ENCODE measurements at regions not wholly inside any gene's neighbourhood (a gene's known extent, or its start where the extent isn't known, plus 50 kb on each side); places are given as distances from the start of the nearest gene placed in this dataset.

DNA sequence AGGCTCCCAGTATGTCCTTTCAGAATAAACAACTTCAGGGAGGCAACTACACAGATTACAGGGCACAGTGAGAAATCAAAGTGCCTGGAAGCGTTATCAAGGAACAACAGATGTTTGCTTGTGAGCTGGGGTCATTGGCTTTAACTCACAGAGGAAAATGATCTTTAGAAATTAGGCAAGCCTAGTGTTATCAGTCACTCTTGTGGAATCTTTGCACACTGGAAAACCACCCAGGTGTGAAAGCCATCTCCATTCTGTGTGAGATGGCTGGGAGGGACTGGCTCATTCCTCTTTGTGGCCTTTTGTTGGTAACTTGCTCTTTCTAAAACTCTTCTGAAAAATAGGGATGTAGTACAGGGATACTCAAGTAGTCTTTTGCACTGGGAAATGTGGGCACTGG, 716.0 kb downstream of the XPNPEP1 start:
- TF ChIP-seq, protein P1, sequence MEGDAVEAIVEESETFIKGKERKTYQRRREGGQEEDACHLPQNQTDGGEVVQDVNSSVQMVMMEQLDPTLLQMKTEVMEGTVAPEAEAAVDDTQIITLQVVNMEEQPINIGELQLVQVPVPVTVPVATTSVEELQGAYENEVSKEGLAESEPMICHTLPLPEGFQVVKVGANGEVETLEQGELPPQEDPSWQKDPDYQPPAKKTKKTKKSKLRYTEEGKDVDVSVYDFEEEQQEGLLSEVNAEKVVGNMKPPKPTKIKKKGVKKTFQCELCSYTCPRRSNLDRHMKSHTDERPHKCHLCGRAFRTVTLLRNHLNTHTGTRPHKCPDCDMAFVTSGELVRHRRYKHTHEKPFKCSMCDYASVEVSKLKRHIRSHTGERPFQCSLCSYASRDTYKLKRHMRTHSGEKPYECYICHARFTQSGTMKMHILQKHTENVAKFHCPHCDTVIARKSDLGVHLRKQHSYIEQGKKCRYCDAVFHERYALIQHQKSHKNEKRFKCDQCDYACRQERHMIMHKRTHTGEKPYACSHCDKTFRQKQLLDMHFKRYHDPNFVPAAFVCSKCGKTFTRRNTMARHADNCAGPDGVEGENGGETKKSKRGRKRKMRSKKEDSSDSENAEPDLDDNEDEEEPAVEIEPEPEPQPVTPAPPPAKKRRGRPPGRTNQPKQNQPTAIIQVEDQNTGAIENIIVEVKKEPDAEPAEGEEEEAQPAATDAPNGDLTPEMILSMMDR (conservative IDR thresholded peaks at IDR 0.05; ENCODE audit: low read depth, low read length), result no peak
- Histone ChIP-seq H3K79me2 (ENCODE audit: insufficient read depth, low read depth) (no peaks in the 10 kb centered on the region), H3K4me1 (ENCODE audit: low read depth, poor library complexity, severe bottlenecking) (no peaks in the 10 kb centered on the region), H3K27me3 (ENCODE audit: insufficient read depth, low read depth) (no peaks in the 10 kb centered on the region), H3K27ac (no peak overlapping the region), H3K4me2 (no peak overlapping the region), H4K20me1 (ENCODE audit: insufficient read depth) (no peaks in the 10 kb centered on the region), H2AFZ (ENCODE audit: low read depth) (no peak overlapping the region), H3K4me3 (IDR thresholded peaks at IDR 0.05; ENCODE audit: insufficient read depth, low read depth, low read length) (no peak overlapping the region), H3K36me3 (ENCODE audit: insufficient read depth) (no peaks in the 10 kb centered on the region), H3K9ac (no peak overlapping the region)

DNA sequence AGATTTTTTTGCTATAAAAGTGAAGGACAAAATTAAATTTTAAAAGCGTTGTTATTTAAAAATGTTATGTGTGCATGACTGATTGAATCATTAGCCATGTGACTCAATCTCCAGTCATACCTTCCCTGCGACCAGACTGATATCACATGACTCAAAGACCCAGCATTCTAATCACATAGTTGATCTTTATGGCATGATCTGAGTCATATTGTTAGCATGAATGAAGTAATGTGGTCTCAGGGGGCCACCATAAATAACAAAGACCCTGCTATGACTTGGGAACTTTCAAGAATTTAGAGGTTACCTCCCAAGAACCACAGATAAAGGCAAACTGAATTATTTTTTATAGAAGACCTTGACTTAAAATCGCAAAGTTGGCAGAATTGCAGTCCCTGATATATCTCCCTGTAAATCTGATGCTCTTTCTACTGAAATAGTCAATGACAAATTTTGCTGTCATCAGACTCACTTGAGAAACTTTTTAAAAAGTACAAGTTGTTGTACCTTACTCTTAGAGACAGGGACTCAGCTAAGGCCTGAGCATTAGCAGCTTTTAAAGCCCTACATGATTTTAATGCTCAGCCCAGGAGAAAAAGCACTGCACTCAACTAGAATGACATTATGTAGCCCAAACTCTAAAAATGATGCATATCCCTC, 717.3 kb downstream of the XPNPEP1 start:
- H3K4me3 ChIP-seq (IDR thresholded peaks at IDR 0.05; ENCODE audit: insufficient read depth, low read depth, low read length), result no peak overlapping the region
- H2AFZ ChIP-seq (ENCODE audit: low read depth), result no peak overlapping the region
- TF ChIP-seq, protein P1 (conservative IDR thresholded peaks at IDR 0.05; ENCODE audit: low read depth, low read length), result no peak
- H3K27ac ChIP-seq, result no peak overlapping the region
- no peaks in the 10 kb centered on the region for H3K4me1 ChIP-seq (ENCODE audit: low read depth, poor library complexity, severe bottlenecking)
- no peaks in the 10 kb centered on the region for H3K79me2 ChIP-seq (ENCODE audit: insufficient read depth, low read depth)
- H3K27me3 ChIP-seq (ENCODE audit: insufficient read depth, low read depth), result no peaks in the 10 kb centered on the region
- no peak overlapping the region for H3K4me2 ChIP-seq
- no peaks in the 10 kb centered on the region for H3K36me3 ChIP-seq (ENCODE audit: insufficient read depth)
- H3K9ac ChIP-seq, result no peak overlapping the region
- no peaks in the 10 kb centered on the region for H4K20me1 ChIP-seq (ENCODE audit: insufficient read depth)

DNA sequence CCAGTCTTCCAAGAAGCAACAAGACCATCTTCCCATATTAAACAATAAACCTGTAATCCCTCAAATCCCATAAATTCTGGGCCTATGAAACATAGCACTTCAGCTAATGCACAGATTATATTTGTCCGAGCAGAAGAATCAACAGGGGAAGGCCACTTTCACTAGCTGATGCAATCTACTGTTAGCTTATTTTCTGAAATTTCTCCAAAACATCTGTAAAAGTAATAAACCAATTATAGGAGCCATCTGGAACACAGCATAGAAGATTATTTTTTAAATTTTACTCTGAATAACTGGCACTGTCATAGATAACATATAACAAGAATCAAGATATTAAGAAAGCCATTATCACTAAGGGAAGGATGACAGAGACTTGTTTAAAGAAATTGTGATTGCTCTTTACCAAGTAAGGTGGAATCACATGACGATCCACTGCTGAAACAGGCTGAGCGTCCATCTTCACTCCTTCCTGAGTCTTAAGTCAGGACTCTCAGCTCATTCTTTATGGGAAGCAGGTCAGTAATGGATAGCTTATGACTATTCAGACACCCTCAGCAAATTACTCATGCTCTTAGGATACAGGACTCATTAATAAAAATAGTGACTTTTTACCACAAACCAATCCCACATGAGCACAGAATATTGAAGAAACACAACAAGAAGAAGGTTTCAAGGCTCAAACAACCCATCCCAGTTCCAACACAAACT, 719.5 kb downstream of the XPNPEP1 start:
- H3K79me2 ChIP-seq (ENCODE audit: insufficient read depth, low read depth), result no peaks in the 10 kb centered on the region
- no peaks in the 10 kb centered on the region for H3K4me1 ChIP-seq (ENCODE audit: low read depth, poor library complexity, severe bottlenecking)
- no peaks in the 10 kb centered on the region for H4K20me1 ChIP-seq (ENCODE audit: insufficient read depth)
- TF ChIP-seq, protein P1 (conservative IDR thresholded peaks at IDR 0.05; ENCODE audit: low read depth, low read length), result no peak
- H3K4me3 ChIP-seq (IDR thresholded peaks at IDR 0.05; ENCODE audit: insufficient read depth, low read depth, low read length), result no peak overlapping the region
- H2AFZ ChIP-seq (ENCODE audit: low read depth), result no peak overlapping the region
- no peak overlapping the region for H3K4me2 ChIP-seq
- H3K36me3 ChIP-seq (ENCODE audit: insufficient read depth), result no peaks in the 10 kb centered on the region
- no peaks in the 10 kb centered on the region for H3K27me3 ChIP-seq (ENCODE audit: insufficient read depth, low read depth)
- H3K27ac ChIP-seq, result no peak overlapping the region
- no peak overlapping the region for H3K9ac ChIP-seq

DNA sequence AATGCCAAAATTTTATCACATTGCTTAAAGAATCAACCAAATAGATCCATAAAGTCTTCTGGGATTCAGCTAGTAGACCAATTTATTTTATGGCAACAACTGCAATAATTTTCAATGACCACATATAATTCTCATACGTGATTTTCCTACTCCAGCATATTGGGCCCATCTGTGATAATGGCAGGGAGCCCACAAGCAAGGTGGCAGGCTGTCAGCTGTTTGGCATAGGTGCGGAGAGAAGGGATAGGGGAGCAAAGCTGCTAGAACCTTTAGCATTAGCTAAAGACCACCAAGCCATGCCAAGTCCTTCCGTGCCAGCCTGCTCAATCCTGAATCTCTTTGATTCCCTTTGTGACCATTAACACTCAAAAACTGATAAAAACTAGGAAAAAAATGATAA, 721.2 kb downstream of the XPNPEP1 start:
- Histone ChIP-seq H2AFZ (ENCODE audit: low read depth) (no peak overlapping the region), H3K79me2 (ENCODE audit: insufficient read depth, low read depth) (no peaks in the 10 kb centered on the region), H3K4me3 (IDR thresholded peaks at IDR 0.05; ENCODE audit: insufficient read depth, low read depth, low read length) (no peak overlapping the region), H3K27me3 (ENCODE audit: insufficient read depth, low read depth) (no peaks in the 10 kb centered on the region), H3K36me3 (ENCODE audit: insufficient read depth) (no peaks in the 10 kb centered on the region), H3K4me2 (no peak overlapping the region), H4K20me1 (ENCODE audit: insufficient read depth) (no peaks in the 10 kb centered on the region), H3K27ac (no peak overlapping the region), H3K4me1 (ENCODE audit: low read depth, poor library complexity, severe bottlenecking) (no peaks in the 10 kb centered on the region), H3K9ac (no peak overlapping the region)
- TF ChIP-seq, protein P1 (conservative IDR thresholded peaks at IDR 0.05; ENCODE audit: low read depth, low read length), result no peak

Measured in KMS-11 (cell line).